Activated T-helper 1 cell treated with anti-CD3 and anti-CD28 coated beads, Interleukin-12 subunit alpha, Interleukin-12 subunit beta, Interleukin-2, Interleukin-4 antibody, amounts not matched to agents 30 ng/mL and 10 ng/mL and 1 ng/mL, durations not matched to agents 14 hours and 24 hours and 36 hours (primary cell): ENCODE measurements at regions not wholly inside any gene's neighbourhood (a gene's known extent, or its start where the extent isn't known, plus 50 kb on each side); places are given as distances from the start of the nearest gene placed in this dataset.

Experiments
- DNase-seq: peaks from one replicate; pipeline ENCODE4 v3.0.0; 2021; ENCODE audit warnings: low spot score
- H3K27ac Mint-ChIP-seq: one replicate; pipeline ENCODE4 v1.8.0; 2021; ENCODE audit warnings: mild to moderate bottlenecking, mixed read lengths
- H3K27me3 Mint-ChIP-seq: one replicate; pipeline ENCODE4 v1.8.0; 2022; ENCODE audit warnings: mild to moderate bottlenecking, moderate library complexity, mixed read lengths; ENCODE audit not compliant: insufficient read depth
- H3K36me3 Mint-ChIP-seq: one replicate; pipeline ENCODE4 v1.8.0; 2021; ENCODE audit warnings: low read depth, mixed read lengths
- H3K4me1 Mint-ChIP-seq: one replicate; pipeline ENCODE4 v1.8.0; 2021; ENCODE audit warnings: low read depth, mixed read lengths
- H3K4me3 Mint-ChIP-seq: one replicate; pipeline ENCODE4 v1.8.0; 2021; ENCODE audit warnings: mild to moderate bottlenecking, moderate library complexity, mixed read lengths
- H3K9me3 Mint-ChIP-seq: one replicate; pipeline ENCODE4 v1.8.0; 2021; ENCODE audit warnings: mixed read lengths
- intact Hi-C: fragments of 100-400 bp; cut with micrococcal nuclease; formaldehyde crosslinking; loops from one replicate; pipeline ENCODE4 v1.15.1; 2024

GRCh38 chr3:17910922-17911321, 168.5 kb upstream of the TBC1D5 start:
- Mint-ChIP-seq H3K27ac (no peak overlapping the region), H3K4me3 (no peak overlapping the region), H3K4me1 (no peaks in the 10 kb centered on the region), H3K27me3 (peaks cover 4% of the 10 kb centered on the region), H3K9me3 (no peaks in the 10 kb centered on the region), H3K36me3 (no peaks in the 10 kb centered on the region)
- intact Hi-C loops: no loop called here
- DNase-seq: no peak

GRCh38 chr3:17909714-17910113, 167.3 kb upstream of the TBC1D5 start:
- Mint-ChIP-seq H3K4me1 (no peaks in the 10 kb centered on the region), H3K9me3 (no peaks in the 10 kb centered on the region), H3K4me3 (no peak overlapping the region), H3K36me3 (no peaks in the 10 kb centered on the region), H3K27me3 (peaks cover 4% of the 10 kb centered on the region), H3K27ac (no peak overlapping the region)
- intact Hi-C loops: no loop called here
- no peak for DNase-seq

GRCh38 chr3:17908399-17909191, 166.2 kb upstream of the TBC1D5 start:
- Mint-ChIP-seq H3K9me3 (no peaks in the 10 kb centered on the region), H3K36me3 (no peaks in the 10 kb centered on the region), H3K4me3 (no peak overlapping the region), H3K27ac (no peak overlapping the region), H3K4me1 (no peaks in the 10 kb centered on the region), H3K27me3 (peaks cover 2% of the 10 kb centered on the region)
- no peak for DNase-seq
- intact Hi-C loops: no loop called here

DNA sequence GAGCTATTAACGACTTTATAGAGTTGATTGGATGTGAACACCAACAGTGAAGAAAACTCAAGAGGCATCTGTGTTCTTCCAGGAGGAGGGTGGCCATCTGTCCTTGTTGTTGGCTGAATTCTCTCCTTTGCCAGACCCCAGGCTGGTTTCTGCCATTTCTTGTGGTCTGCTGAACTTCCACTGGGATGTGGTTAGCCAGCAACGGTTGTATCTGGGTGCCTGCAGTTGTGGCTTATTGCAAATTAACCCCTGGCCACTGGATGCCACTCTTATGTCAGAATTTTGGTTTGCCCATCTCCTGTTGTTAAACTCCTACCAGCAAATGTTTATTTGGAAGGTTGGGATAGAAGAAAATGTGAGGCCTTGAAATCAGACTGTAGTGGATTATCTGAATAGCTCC, 163.6 kb upstream of the TBC1D5 start:
- DNase-seq: no peak
- H3K27me3 Mint-ChIP-seq: no peaks in the 10 kb centered on the region
- intact Hi-C loops: no loop called here
- no peaks in the 10 kb centered on the region for H3K9me3 Mint-ChIP-seq
- H3K27ac Mint-ChIP-seq: no peak overlapping the region
- no peaks in the 10 kb centered on the region for H3K4me1 Mint-ChIP-seq
- no peak overlapping the region for H3K4me3 Mint-ChIP-seq
- H3K36me3 Mint-ChIP-seq: no peaks in the 10 kb centered on the region

- H3K9me3 Mint-ChIP-seq: peaks cover 11% of the 10 kb centered on the region
These were observed 159.5 kb upstream of the TBC1D5 start for GRCh38 chr3:17901893-17902292.

GRCh38 chr3:17894434-17895060, 152.1 kb upstream of the TBC1D5 start:
- no peak overlapping the region for H3K27ac Mint-ChIP-seq
- DNase-seq: no peak
- H3K27me3 Mint-ChIP-seq: peaks cover 2% of the 10 kb centered on the region
- intact Hi-C loops: loop anchor here (1.0 to 10.0 kb wide), 2 partner anchors 400 to 1094 kb away; no protein-coding TSS in a partner anchor
- no peaks in the 10 kb centered on the region for H3K36me3 Mint-ChIP-seq
- no peaks in the 10 kb centered on the region for H3K4me1 Mint-ChIP-seq
- H3K4me3 Mint-ChIP-seq: no peak overlapping the region
- H3K9me3 Mint-ChIP-seq: peaks cover 11% of the 10 kb centered on the region

More at GRCh38 chr3:17901893-17902292, 159.5 kb upstream of the TBC1D5 start:
- H3K4me1 Mint-ChIP-seq: no peaks in the 10 kb centered on the region
- H3K27me3 Mint-ChIP-seq: no peaks in the 10 kb centered on the region
- no peak overlapping the region for H3K27ac Mint-ChIP-seq
- no peaks in the 10 kb centered on the region for H3K36me3 Mint-ChIP-seq
- no peak overlapping the region for H3K4me3 Mint-ChIP-seq
- no peak for DNase-seq
- intact Hi-C loops: no loop called here

GRCh38 chr3:17891139-17891856, 148.9 kb upstream of the TBC1D5 start:
- DNase-seq: no peak
- H3K27me3 Mint-ChIP-seq: peaks cover 5% of the 10 kb centered on the region
- intact Hi-C loops: loop anchor here (10.0 kb wide), 1 partner anchor 404 kb away; no protein-coding TSS in a partner anchor
- no peaks in the 10 kb centered on the region for H3K9me3 Mint-ChIP-seq
- no peak overlapping the region for H3K4me3 Mint-ChIP-seq
- H3K36me3 Mint-ChIP-seq: no peaks in the 10 kb centered on the region
- H3K27ac Mint-ChIP-seq: no peak overlapping the region
- no peaks in the 10 kb centered on the region for H3K4me1 Mint-ChIP-seq

- Mint-ChIP-seq H3K27me3 (peaks cover 4% of the 10 kb centered on the region), H3K4me1 (no peaks in the 10 kb centered on the region), H3K9me3 (no peaks in the 10 kb centered on the region), H3K27ac (no peak overlapping the region), H3K4me3 (no peak overlapping the region), H3K36me3 (no peaks in the 10 kb centered on the region)
- intact Hi-C loops: no loop called here
- no peak for DNase-seq
These were observed 143.6 kb upstream of the TBC1D5 start for GRCh38 chr3:17885986-17886385.

GRCh38 chr3:17882981-17883380, 140.6 kb upstream of the TBC1D5 start:
- Mint-ChIP-seq H3K27me3 (peaks cover 4% of the 10 kb centered on the region), H3K36me3 (no peaks in the 10 kb centered on the region), H3K4me3 (no peak overlapping the region), H3K9me3 (no peaks in the 10 kb centered on the region), H3K4me1 (no peaks in the 10 kb centered on the region), H3K27ac (no peak overlapping the region)
- DNase-seq: no peak
- intact Hi-C loops: no loop called here

DNA sequence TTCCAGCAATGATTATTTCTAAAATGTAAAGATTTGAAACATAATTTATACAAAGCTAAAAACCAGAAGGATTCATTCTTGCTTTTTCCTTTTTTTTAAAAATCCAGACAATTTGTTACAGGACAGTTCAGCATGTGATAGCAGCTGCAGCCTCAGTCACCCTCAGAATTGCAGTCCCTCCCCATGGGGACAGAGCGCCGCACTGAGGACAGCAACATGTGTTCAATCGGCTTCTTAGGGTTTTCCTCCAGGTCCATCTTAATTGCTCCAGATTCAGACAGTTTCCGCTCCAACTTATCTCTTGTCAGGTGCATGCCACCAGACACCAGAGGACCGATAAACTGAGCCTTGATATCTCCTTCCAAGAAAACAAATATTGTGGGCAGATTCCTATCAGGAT, 134.9 kb upstream of the TBC1D5 start:
- intact Hi-C loops: no loop called here

DNA sequence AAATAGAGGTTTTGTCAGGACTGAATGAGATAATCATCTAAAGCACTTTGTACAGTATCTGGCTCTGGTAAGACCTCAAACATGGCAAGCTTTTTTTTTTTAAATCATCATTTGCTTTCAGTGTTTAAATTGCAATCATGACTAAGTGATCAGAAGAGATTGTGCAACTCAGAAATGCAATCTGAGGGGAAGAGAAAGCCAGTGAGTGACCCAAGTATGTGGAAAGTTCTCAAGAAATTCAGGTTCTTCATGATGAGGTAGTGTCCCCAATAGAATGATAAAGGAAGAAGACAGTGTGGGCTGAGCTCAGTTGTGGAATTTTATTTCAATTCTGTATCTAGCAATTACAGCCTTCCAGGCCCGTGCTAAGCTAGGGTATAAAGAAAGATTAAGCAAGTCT, 132.2 kb upstream of the TBC1D5 start:
- intact Hi-C loops: no loop called here
- no peak overlapping the region for H3K4me3 Mint-ChIP-seq
- H3K27me3 Mint-ChIP-seq: peaks cover 7% of the 10 kb centered on the region
- no peak for DNase-seq
- H3K4me1 Mint-ChIP-seq: no peaks in the 10 kb centered on the region
- H3K9me3 Mint-ChIP-seq: no peaks in the 10 kb centered on the region
- H3K36me3 Mint-ChIP-seq: no peaks in the 10 kb centered on the region
- H3K27ac Mint-ChIP-seq: no peak overlapping the region

More for the DNA sequence above, 134.9 kb upstream of the TBC1D5 start:
- H3K4me3 Mint-ChIP-seq: no peak overlapping the region
- no peaks in the 10 kb centered on the region for H3K36me3 Mint-ChIP-seq
- H3K27me3 Mint-ChIP-seq: peaks cover 3% of the 10 kb centered on the region
- H3K27ac Mint-ChIP-seq: no peak overlapping the region
- H3K9me3 Mint-ChIP-seq: no peaks in the 10 kb centered on the region
- no peaks in the 10 kb centered on the region for H3K4me1 Mint-ChIP-seq
- no peak for DNase-seq

DNA sequence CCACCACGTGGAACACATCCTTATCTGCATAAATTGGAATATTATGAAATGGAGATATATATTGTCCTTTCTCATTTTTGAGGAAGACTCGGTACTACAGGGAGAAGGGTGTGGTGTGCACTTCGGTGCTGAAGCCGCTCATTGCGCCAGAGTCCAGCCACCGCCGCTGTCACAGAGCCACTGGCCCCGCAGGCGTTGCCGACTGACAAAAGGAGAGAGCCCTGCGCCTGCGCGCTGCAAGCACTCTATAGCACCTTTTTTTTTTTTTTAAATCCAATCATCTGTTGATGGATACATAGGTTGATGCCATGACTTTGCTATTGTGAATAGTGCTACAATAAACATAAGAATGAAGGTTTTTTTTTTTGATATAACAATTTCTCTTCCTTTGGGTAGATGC, 130.0 kb upstream of the TBC1D5 start:
- Mint-ChIP-seq H3K4me3 (no peak overlapping the region), H3K36me3 (no peaks in the 10 kb centered on the region), H3K4me1 (no peaks in the 10 kb centered on the region), H3K27me3 (peaks cover 7% of the 10 kb centered on the region), H3K9me3 (no peaks in the 10 kb centered on the region), H3K27ac (no peak overlapping the region)
- intact Hi-C loops: no loop called here
- no peak for DNase-seq

DNA sequence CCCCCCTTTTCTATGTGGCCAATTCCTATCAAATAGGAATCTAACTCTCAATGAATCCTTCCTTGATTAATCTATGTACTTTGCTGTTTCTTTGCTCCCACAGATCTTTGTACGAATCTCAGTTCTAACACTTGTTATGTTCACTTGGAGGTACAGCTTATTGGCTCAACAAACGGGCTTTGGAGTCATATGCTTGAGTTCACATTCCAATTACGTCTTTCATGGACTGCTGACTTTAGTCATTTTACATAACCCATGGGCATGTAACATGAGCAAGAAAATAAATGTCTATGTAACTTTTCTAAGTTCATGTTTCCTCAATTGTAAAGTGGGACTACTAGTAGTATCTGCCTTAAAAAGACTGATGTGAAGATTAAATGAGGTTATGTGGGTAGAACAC, 123.2 kb upstream of the TBC1D5 start:
- no peak overlapping the region for H3K4me3 Mint-ChIP-seq
- intact Hi-C loops: no loop called here
- H3K27me3 Mint-ChIP-seq: peaks cover 3% of the 10 kb centered on the region
- H3K9me3 Mint-ChIP-seq: no peaks in the 10 kb centered on the region
- DNase-seq: no peak
- no peak overlapping the region for H3K27ac Mint-ChIP-seq
- H3K4me1 Mint-ChIP-seq: no peaks in the 10 kb centered on the region
- no peaks in the 10 kb centered on the region for H3K36me3 Mint-ChIP-seq
